ENCODE measurements at regions not wholly inside any gene's neighbourhood (a gene's known extent, or its start where the extent isn't known, plus 50 kb on each side); places are given as distances from the start of the nearest gene placed in this dataset.

DNA sequence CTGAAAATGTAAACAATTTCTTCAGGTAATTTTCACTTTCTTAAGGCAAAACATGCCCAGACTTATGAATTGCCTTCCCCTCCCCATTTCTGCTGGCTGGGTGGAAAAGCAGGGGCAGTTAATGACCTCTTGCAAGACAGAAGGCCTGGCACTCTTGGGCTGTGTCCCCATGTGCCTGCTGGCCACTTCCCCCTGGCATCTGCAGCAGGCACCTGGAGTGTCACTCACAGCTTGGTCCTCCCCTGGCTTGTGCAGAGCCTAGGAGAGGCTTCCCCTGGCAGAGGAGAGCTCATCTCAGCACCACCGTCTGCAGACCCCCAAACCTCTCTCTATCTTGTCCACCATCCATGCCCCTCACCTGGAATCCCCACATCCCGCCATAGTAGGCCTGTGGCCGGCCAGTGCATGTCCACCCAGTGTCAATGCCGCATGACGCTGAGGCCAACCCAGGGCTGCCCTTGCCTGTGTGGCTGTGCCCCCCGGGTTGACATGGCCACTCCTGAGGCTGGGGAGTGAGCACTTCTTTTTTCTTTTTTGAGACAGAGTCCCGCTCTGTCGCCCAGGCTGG is 83.5 kb upstream of the SLC22A23 start:
- Histone ChIP-seq H3K9me2 (ENCODE audit: insufficient read depth, low read length) (no peaks in the 10 kb centered on the region), H4K20me1 (ENCODE audit: insufficient read depth, low read length) (no peaks in the 10 kb centered on the region), H3K36me3 (ENCODE audit: insufficient read depth, low read length) (no peaks in the 10 kb centered on the region), H3K9me3 (ENCODE audit: low read length) (no peaks in the 10 kb centered on the region), H3K27ac (ENCODE audit: low read depth, low read length, poor library complexity, severe bottlenecking) (no peak overlapping the region), H2AFZ (ENCODE audit: low read length) (no peak overlapping the region), H3K4me1 (ENCODE audit: insufficient read depth, low read length, poor library complexity, severe bottlenecking) (no peaks in the 10 kb centered on the region), H3K4me3 (ENCODE audit: low read depth, low read length, poor library complexity, severe bottlenecking) (no peak overlapping the region), H3K4me2 (ENCODE audit: low read length) (no peak overlapping the region), H3K79me2 (ENCODE audit: insufficient read depth, low read depth, low read length) (no peaks in the 10 kb centered on the region)
- no peak for DNase-seq (ENCODE audit: low spot score)
- ChIA-PET CTCF (ENCODE audit: unreplicated experiment) (no interaction called here), POLR2A (no interaction called here)
- TF ChIP-seq EZH2phosphoT487 (IDR thresholded peaks at IDR 0.05; ENCODE audit: borderline replicate concordance, low read depth, low read length) (no peak), CTCF (conservative IDR thresholded peaks at IDR 0.05; ENCODE audit: low read length) (no peak)
- intact Hi-C loops (cut with micrococcal nuclease; ENCODE audit: unreplicated experiment): no loop called here
- BruUV-seq (replicated peaks): no TSS peak

DNA sequence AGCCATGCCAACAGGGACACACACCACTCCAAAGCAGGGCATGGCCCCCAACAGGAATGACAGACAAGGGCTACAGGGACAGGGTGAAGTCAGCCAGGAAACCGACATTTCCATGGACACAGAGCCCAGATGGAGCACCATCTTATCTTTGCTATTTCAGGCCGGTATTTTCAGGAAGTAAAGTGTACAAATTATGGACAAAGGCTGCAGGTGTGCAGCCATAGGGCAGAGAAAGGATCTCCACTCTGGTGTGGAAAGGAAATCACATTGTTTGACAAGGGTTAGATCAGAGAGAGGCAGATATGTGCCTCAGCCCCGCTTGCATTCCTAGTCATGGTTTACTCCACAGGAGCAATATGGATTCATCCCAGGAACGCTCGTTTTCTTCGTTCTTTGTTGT is 81.7 kb upstream of the SLC22A23 start:
- H3K36me3 ChIP-seq (ENCODE audit: insufficient read depth, low read length): no peaks in the 10 kb centered on the region
- intact Hi-C loops (cut with micrococcal nuclease; ENCODE audit: unreplicated experiment): no loop called here
- H3K4me3 ChIP-seq (ENCODE audit: low read depth, low read length, poor library complexity, severe bottlenecking): no peak overlapping the region
- no peaks in the 10 kb centered on the region for H3K9me3 ChIP-seq (ENCODE audit: low read length)
- CTCF ChIA-PET (ENCODE audit: unreplicated experiment): no interaction called here
- no TSS peak for BruUV-seq (replicated peaks)
- no peaks in the 10 kb centered on the region for H3K79me2 ChIP-seq (ENCODE audit: insufficient read depth, low read depth, low read length)
- TF ChIP-seq CTCF (conservative IDR thresholded peaks at IDR 0.05; ENCODE audit: low read length) (no peak), EZH2phosphoT487 (IDR thresholded peaks at IDR 0.05; ENCODE audit: borderline replicate concordance, low read depth, low read length) (no peak)
- POLR2A ChIA-PET: no interaction called here
- H2AFZ ChIP-seq (ENCODE audit: low read length): no peak overlapping the region
- H3K4me1 ChIP-seq (ENCODE audit: insufficient read depth, low read length, poor library complexity, severe bottlenecking): no peaks in the 10 kb centered on the region
- no peaks in the 10 kb centered on the region for H4K20me1 ChIP-seq (ENCODE audit: insufficient read depth, low read length)
- H3K9me2 ChIP-seq (ENCODE audit: insufficient read depth, low read length): no peaks in the 10 kb centered on the region
- no peak for DNase-seq (ENCODE audit: low spot score)
- no peak overlapping the region for H3K27ac ChIP-seq (ENCODE audit: low read depth, low read length, poor library complexity, severe bottlenecking)
- no peak overlapping the region for H3K4me2 ChIP-seq (ENCODE audit: low read length)

DNA sequence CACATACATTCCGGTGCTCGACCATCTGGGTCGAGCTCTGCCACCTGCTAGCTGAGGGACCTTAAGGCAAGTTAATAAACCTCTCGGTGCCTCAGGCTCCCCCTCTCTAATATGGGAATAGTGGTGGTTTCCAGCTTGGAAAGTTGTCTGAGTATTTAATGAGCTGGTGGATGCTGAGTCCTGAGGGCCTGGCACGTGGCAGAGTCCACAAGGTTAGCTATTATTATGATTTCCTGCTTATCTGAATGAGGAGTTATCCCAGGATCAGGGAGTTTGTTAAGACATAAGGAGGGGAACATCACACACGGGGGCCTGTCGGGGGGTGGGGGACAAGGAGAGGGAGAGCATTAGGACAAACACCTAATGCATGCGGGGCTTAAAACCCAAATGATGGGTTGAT is 80.1 kb upstream of the SLC22A23 start:
- H3K4me2 ChIP-seq (ENCODE audit: low read length): no peak overlapping the region
- H3K9me2 ChIP-seq (ENCODE audit: insufficient read depth, low read length): no peaks in the 10 kb centered on the region
- ChIA-PET POLR2A (interaction anchor here (0.6 kb wide), 2 partner anchors 238 to 949 kb away, joined by 3 to 5 read pairs; no protein-coding TSS in a partner anchor), CTCF (ENCODE audit: unreplicated experiment) (no interaction called here)
- no peaks in the 10 kb centered on the region for H3K4me1 ChIP-seq (ENCODE audit: insufficient read depth, low read length, poor library complexity, severe bottlenecking)
- H3K4me3 ChIP-seq (ENCODE audit: low read depth, low read length, poor library complexity, severe bottlenecking): no peak overlapping the region
- no TSS peak for BruUV-seq (replicated peaks)
- TF ChIP-seq EZH2phosphoT487 (IDR thresholded peaks at IDR 0.05; ENCODE audit: borderline replicate concordance, low read depth, low read length) (no peak), CTCF (conservative IDR thresholded peaks at IDR 0.05; ENCODE audit: low read length) (no peak)
- H3K79me2 ChIP-seq (ENCODE audit: insufficient read depth, low read depth, low read length): no peaks in the 10 kb centered on the region
- H3K27ac ChIP-seq (ENCODE audit: low read depth, low read length, poor library complexity, severe bottlenecking): no peak overlapping the region
- H3K36me3 ChIP-seq (ENCODE audit: insufficient read depth, low read length): no peaks in the 10 kb centered on the region
- no peaks in the 10 kb centered on the region for H3K9me3 ChIP-seq (ENCODE audit: low read length)
- no peak for DNase-seq (ENCODE audit: low spot score)
- no peaks in the 10 kb centered on the region for H4K20me1 ChIP-seq (ENCODE audit: insufficient read depth, low read length)
- no peak overlapping the region for H2AFZ ChIP-seq (ENCODE audit: low read length)
- intact Hi-C loops (cut with micrococcal nuclease; ENCODE audit: unreplicated experiment): no loop called here

Data from OCI-LY7 (cell line).